Heart left ventricle (tissue), 13 donors: ENCODE measurements at regions not wholly inside any gene's neighbourhood (a gene's known extent, or its start where the extent isn't known, plus 50 kb on each side); places are given as distances from the start of the nearest gene placed in this dataset.

Experiments used
- CTCF ChIP-seq, 12 donors: fragments of 200-600 bp; sonication (generic) in 4 of 12; IDR thresholded peaks; one replicate each; pipeline versions ENCODE4 v1.5.0 to v1.8.0; 2018 to 2022; ENCODE audit warnings: antibody characterized with exemption in 12 of 12, mild to moderate bottlenecking in 5 of 12
- POLR2A ChIP-seq, 2 donors: fragments of 450-650 bp; IDR thresholded peaks; one replicate each; pipeline ENCODE4 v1.6.1; 2017; ENCODE audit warnings: antibody characterized with exemption in 2 of 2, mild to moderate bottlenecking in 2 of 2, moderate library complexity in 2 of 2
- donor health status: ischemic (EF 13 %, LVEDD 7.1; RV severe dilation, severe dysfunction).
- donor health status: DM: no; HTN: yes; CAD: no.
- donor health status: DM: no; HTN: no; CAD: no.
- donor health status: ischemic (EF 25% LVEDD 6.9; RV normal size, moderate dysfunction).
- donor health status: ischemic (EF 25% LVEDD 5.7; RV mildly dilated, moderate dysfunction).
- donor health status: ischemic (EF 35%, LVEDD 5.7; RV mildly dilated, moderate dysfunction).
- donor health status: nonischemic (EF 11% LVEDD 7.7; RV severe dilation, severe dysfunction).
- donor health status: DM: yes; HTN: yes; CAD: no.
- donor health status: PGD.
- donor health status: ischemic (EF 29% LVEDD 5.4; RV normal size, mild dysfunction).
- donor health status: nonischemic (EF 23%, LVEDD 6.1; RV moderate dilation, normal function).

- TF ChIP-seq CTCF (IDR thresholded peaks at IDR 0.05): no peak
- TF ChIP-seq POLR2A (IDR thresholded peaks at IDR 0.05): no peak
These were observed 79.1 kb upstream of the FCN1 start for GRCh38 chr9:134996591-134997530.
